ENCODE measurements at regions not wholly inside any gene's neighbourhood (a gene's known extent, or its start where the extent isn't known, plus 50 kb on each side); places are given as distances from the start of the nearest gene placed in this dataset.

DNA sequence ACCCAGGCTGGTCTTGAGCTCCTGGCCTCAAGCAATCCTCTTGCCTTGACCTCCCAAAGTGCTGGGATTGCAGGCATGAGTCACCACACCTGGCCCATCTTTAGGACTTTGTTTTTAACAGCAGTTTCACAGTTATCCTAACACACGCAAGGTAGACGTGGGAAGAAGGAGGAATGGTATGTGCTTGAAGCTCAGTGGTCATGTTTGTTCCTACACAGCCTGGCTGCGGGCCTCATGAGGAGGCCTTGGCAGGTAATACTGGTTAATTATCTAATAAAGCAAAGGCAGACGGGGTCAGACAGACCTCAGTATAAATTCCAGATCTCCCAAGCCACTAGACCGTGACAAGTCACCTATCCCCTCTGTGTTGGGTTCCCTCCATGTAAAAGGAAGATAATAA is 271.8 kb downstream of the PCNX1 start:
- Histone ChIP-seq H2AFZ (ENCODE audit: low read length) (no peak overlapping the region), H4K20me1 (ENCODE audit: insufficient read depth, low read length) (no peaks in the 10 kb centered on the region), H3K27me3 (ENCODE audit: insufficient read depth, low read length) (peaks cover 5% of the 10 kb centered on the region; the same call in 1 of the 2 replicates), H3K36me3 (ENCODE audit: insufficient read depth, low read length) (no peaks in the 10 kb centered on the region), H3K4me3 (ENCODE audit: low read depth, low read length, poor library complexity, severe bottlenecking) (no peak overlapping the region), H3K9ac (ENCODE audit: low read length) (no peak overlapping the region), H3K9me2 (ENCODE audit: low read depth, low read length) (no peaks in the 10 kb centered on the region), H3K9me3 (ENCODE audit: low read length) (no peaks in the 10 kb centered on the region), H3F3A (ENCODE audit: insufficient read depth, low read length) (no peaks in the 10 kb centered on the region), H3K4me1 (ENCODE audit: insufficient read depth, low read length, severe bottlenecking) (no peaks in the 10 kb centered on the region), H3K27ac (ENCODE audit: low read depth, low read length, poor library complexity, severe bottlenecking) (no peak overlapping the region), H3K79me2 (ENCODE audit: insufficient read depth, low read length) (no peaks in the 10 kb centered on the region), H3K4me2 (ENCODE audit: low read length) (no peak overlapping the region)
- no peak for TF ChIP-seq EZH2 (IDR thresholded peaks at IDR 0.05; ENCODE audit: borderline replicate concordance, low read length)
- TF ChIP-seq, protein P1, sequence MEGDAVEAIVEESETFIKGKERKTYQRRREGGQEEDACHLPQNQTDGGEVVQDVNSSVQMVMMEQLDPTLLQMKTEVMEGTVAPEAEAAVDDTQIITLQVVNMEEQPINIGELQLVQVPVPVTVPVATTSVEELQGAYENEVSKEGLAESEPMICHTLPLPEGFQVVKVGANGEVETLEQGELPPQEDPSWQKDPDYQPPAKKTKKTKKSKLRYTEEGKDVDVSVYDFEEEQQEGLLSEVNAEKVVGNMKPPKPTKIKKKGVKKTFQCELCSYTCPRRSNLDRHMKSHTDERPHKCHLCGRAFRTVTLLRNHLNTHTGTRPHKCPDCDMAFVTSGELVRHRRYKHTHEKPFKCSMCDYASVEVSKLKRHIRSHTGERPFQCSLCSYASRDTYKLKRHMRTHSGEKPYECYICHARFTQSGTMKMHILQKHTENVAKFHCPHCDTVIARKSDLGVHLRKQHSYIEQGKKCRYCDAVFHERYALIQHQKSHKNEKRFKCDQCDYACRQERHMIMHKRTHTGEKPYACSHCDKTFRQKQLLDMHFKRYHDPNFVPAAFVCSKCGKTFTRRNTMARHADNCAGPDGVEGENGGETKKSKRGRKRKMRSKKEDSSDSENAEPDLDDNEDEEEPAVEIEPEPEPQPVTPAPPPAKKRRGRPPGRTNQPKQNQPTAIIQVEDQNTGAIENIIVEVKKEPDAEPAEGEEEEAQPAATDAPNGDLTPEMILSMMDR (IDR thresholded peaks at IDR 0.05; ENCODE audit: low read length): no peak

DNA sequence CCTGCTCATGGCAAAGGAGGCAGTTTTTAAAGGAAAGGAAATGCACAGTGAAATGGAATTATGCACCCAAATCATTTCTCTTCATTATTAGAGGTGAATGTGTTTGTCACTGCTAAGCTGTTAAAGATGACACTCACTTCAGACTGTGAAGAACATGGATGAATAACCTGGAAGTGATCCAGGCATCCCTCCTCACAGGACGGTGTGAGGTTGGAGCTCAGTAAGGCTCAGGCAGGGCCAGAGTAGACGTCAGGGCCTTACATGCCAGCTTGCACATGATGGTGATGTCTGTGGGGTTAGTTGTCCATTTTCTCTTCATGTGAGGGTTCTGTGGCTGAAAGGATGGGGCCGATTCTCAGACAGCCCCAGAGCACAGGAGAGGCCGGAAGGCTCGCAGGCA is 273.1 kb downstream of the PCNX1 start:
- no peaks in the 10 kb centered on the region for H3K9me3 ChIP-seq (ENCODE audit: low read length)
- H3K4me2 ChIP-seq (ENCODE audit: low read length): no peak overlapping the region
- no peaks in the 10 kb centered on the region for H3F3A ChIP-seq (ENCODE audit: insufficient read depth, low read length)
- no peak overlapping the region for H3K27ac ChIP-seq (ENCODE audit: low read depth, low read length, poor library complexity, severe bottlenecking)
- H2AFZ ChIP-seq (ENCODE audit: low read length): no peak overlapping the region
- H3K9ac ChIP-seq (ENCODE audit: low read length): no peak overlapping the region
- no peaks in the 10 kb centered on the region for H3K4me1 ChIP-seq (ENCODE audit: insufficient read depth, low read length, severe bottlenecking)
- peaks cover 5% of the 10 kb centered on the region; the same call in 1 of the 2 replicates for H3K27me3 ChIP-seq (ENCODE audit: insufficient read depth, low read length)
- no peaks in the 10 kb centered on the region for H3K36me3 ChIP-seq (ENCODE audit: insufficient read depth, low read length)
- H3K4me3 ChIP-seq (ENCODE audit: low read depth, low read length, poor library complexity, severe bottlenecking): no peak overlapping the region
- no peaks in the 10 kb centered on the region for H4K20me1 ChIP-seq (ENCODE audit: insufficient read depth, low read length)
- no peaks in the 10 kb centered on the region for H3K9me2 ChIP-seq (ENCODE audit: low read depth, low read length)
- H3K79me2 ChIP-seq (ENCODE audit: insufficient read depth, low read length): no peaks in the 10 kb centered on the region
- TF ChIP-seq, protein P1 (IDR thresholded peaks at IDR 0.05; ENCODE audit: low read length): no peak
- no peak for TF ChIP-seq EZH2 (IDR thresholded peaks at IDR 0.05; ENCODE audit: borderline replicate concordance, low read length)

DNA sequence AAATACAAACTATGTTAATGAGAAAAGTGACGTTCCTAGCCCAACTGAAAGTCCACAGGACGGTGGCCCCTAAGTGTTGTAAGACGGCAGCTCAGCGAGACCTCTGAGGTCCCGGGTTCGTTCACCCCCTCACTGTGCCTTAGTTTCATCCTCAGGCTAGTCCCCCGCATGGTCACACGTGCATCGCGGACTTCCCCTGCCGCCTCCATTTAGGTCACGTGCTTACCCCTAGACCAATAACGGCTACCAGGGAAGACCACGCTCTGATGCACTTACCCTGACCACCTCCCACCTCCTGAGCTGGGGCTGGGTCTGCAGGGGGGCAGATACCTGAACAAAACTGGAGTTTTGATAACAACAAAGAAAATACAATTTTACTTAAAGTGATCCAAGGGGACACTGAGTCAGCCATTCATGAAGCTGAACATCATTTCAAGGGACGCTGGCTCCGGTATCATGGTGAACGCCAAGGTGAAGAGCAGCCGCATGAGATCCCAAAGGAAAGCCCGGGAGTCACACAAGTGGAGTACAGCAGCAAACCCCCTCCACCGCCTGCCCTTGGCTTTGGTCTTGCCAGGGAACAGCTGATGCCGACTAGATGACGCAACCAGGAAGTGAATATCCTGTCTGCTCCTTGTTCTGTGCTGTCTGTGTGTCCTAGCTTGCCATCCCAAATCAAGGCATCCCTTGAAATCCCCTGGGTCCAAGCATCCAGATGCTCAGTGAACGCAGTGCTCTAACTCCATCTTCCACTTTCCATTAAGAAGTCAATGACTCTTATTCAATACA is 274.1 kb downstream of the PCNX1 start:
- H3K9me3 ChIP-seq (ENCODE audit: low read length): no peaks in the 10 kb centered on the region
- no peaks in the 10 kb centered on the region for H3K79me2 ChIP-seq (ENCODE audit: insufficient read depth, low read length)
- no peak overlapping the region for H3K4me2 ChIP-seq (ENCODE audit: low read length)
- H3K27ac ChIP-seq (ENCODE audit: low read depth, low read length, poor library complexity, severe bottlenecking): no peak overlapping the region
- no peaks in the 10 kb centered on the region for H3F3A ChIP-seq (ENCODE audit: insufficient read depth, low read length)
- no peaks in the 10 kb centered on the region for H3K9me2 ChIP-seq (ENCODE audit: low read depth, low read length)
- no peaks in the 10 kb centered on the region for H4K20me1 ChIP-seq (ENCODE audit: insufficient read depth, low read length)
- H3K4me1 ChIP-seq (ENCODE audit: insufficient read depth, low read length, severe bottlenecking): no peaks in the 10 kb centered on the region
- no peaks in the 10 kb centered on the region for H3K36me3 ChIP-seq (ENCODE audit: insufficient read depth, low read length)
- no peak overlapping the region for H3K4me3 ChIP-seq (ENCODE audit: low read depth, low read length, poor library complexity, severe bottlenecking)
- H3K9ac ChIP-seq (ENCODE audit: low read length): no peak overlapping the region
- H3K27me3 ChIP-seq (ENCODE audit: insufficient read depth, low read length): peaks cover 5% of the 10 kb centered on the region; the same call in 1 of the 2 replicates
- H2AFZ ChIP-seq (ENCODE audit: low read length): no peak overlapping the region
- TF ChIP-seq, protein P1 (IDR thresholded peaks at IDR 0.05; ENCODE audit: low read length): no peak
- TF ChIP-seq EZH2 (IDR thresholded peaks at IDR 0.05; ENCODE audit: borderline replicate concordance, low read length): no peak

Data from OCI-LY1 (cell line).